AG04449 (cell line): ENCODE measurements at regions not wholly inside any gene's neighbourhood (a gene's known extent, or its start where the extent isn't known, plus 50 kb on each side); places are given as distances from the start of the nearest gene placed in this dataset.

Experiments
- CTCF ChIA-PET: fragments of 350-600 bp; formaldehyde crosslinking; extraction: SDS; loops from one replicate; lab custom pipeline; 2021; ENCODE audit warnings: antibody characterized with exemption; lab: Yijun Ruan, JAX
- POLR2A ChIA-PET: fragments of 400-600, 350-600 bp; formaldehyde crosslinking; extraction: SDS; loops from one replicate; lab custom pipeline; 2020; ENCODE audit warnings: antibody characterized with exemption, inconsistent platforms; lab: Yijun Ruan, JAX
- DNase-seq: peaks from one replicate; pipeline ENCODE4 v3.0.0-alpha.2; 2010; ENCODE audit warnings: low read depth, low spot score
- H3K4me3 ChIP-seq: 2 replicates; pipeline ENCODE4 v1.5.1; 2011; ENCODE audit warnings: low read depth, mild to moderate bottlenecking, control low read depth, low read length
- CTCF ChIP-seq: IDR thresholded peaks from one replicate; pipeline ENCODE4 v1.5.1; 2011; ENCODE audit warnings: mild to moderate bottlenecking, moderate library complexity, low read length, control low read depth, inconsistent platforms; ENCODE audit not compliant: insufficient read depth; ENCODE audit errors: missing control alignments

GRCh38 chr5:25362799-25363198 is 718.0 kb upstream of the CDH10 start:
- POLR2A ChIA-PET, result no interaction called here
- no peak for DNase-seq
- CTCF ChIA-PET, result no interaction called here

GRCh38 chr5:25358919-25359318 is 714.1 kb upstream of the CDH10 start:
- CTCF ChIA-PET, result no interaction called here
- POLR2A ChIA-PET, result no interaction called here
- DNase-seq, result no peak
- no peak for TF ChIP-seq CTCF
- H3K4me3 ChIP-seq, result no peak overlapping the region

More at GRCh38 chr5:25362799-25363198, 718.0 kb upstream of the CDH10 start:
- H3K4me3 ChIP-seq, result no peak overlapping the region
- no peak for TF ChIP-seq CTCF

- no peak for TF ChIP-seq CTCF
- POLR2A ChIA-PET, result no interaction called here
- DNase-seq, result no peak
- no peak overlapping the region for H3K4me3 ChIP-seq
- CTCF ChIA-PET, result no interaction called here
Measured at GRCh38 chr5:25357605-25358004, 712.8 kb upstream of the CDH10 start.

- no peak for DNase-seq
- ChIA-PET CTCF (no interaction called here), POLR2A (no interaction called here)
- no peak overlapping the region for H3K4me3 ChIP-seq
- no peak for TF ChIP-seq CTCF
Measured at GRCh38 chr5:25349746-25350145, 705.0 kb upstream of the CDH10 start.

GRCh38 chr5:25345240-25345771 is 700.5 kb upstream of the CDH10 start:
- no peak for TF ChIP-seq CTCF
- ChIA-PET POLR2A (no interaction called here), CTCF (no interaction called here)
- H3K4me3 ChIP-seq, result no peak overlapping the region
- DNase-seq, result no peak

GRCh38 chr5:25339541-25339940 is 694.8 kb upstream of the CDH10 start:
- no peak for DNase-seq
- no peak overlapping the region for H3K4me3 ChIP-seq
- TF ChIP-seq CTCF, result no peak
- ChIA-PET POLR2A (no interaction called here), CTCF (no interaction called here)
